HFFc6 (cell line): ENCODE measurements at regions not wholly inside any gene's neighbourhood (a gene's known extent, or its start where the extent isn't known, plus 50 kb on each side); places are given as distances from the start of the nearest gene placed in this dataset.

Source experiments
- DNase-seq: peaks from one replicate; pipeline ENCODE4 v3.0.0-alpha.2; 2018
- H3K27ac Mint-ChIP-seq: 2 replicates; pipeline ENCODE4 v1.8.0; 2020; ENCODE audit warnings: mild to moderate bottlenecking, mixed read lengths
- H3K27me3 Mint-ChIP-seq: 2 replicates; pipeline ENCODE4 v1.8.0; 2021; ENCODE audit warnings: mild to moderate bottlenecking, moderate library complexity, mixed read lengths; ENCODE audit not compliant: insufficient read depth
- H3K36me3 Mint-ChIP-seq: 2 replicates; pipeline ENCODE4 v1.8.0; 2021; ENCODE audit warnings: low read depth, mixed read lengths
- H3K4me1 Mint-ChIP-seq: 2 replicates; pipeline ENCODE4 v1.8.0; 2020; ENCODE audit warnings: low read depth, mixed read lengths
- H3K4me3 Mint-ChIP-seq: 2 replicates; pipeline ENCODE4 v1.8.0; 2020; ENCODE audit warnings: mild to moderate bottlenecking, moderate library complexity, mixed read lengths
- H3K9me3 Mint-ChIP-seq: 2 replicates; pipeline ENCODE4 v1.8.0; 2020; ENCODE audit warnings: mild to moderate bottlenecking, mixed read lengths
- CTCF ChIP-seq: fragments of 200-600 bp; sonication (generic); IDR thresholded peaks from 2 replicates; pipeline ENCODE4 v1.5.0; 2021; ENCODE audit warnings: antibody characterized with exemption, mild to moderate bottlenecking

- H3K4me1 Mint-ChIP-seq = no peaks in the 10 kb centered on the region; the same call in 1 of the 2 replicates
- H3K27ac Mint-ChIP-seq = no peak overlapping the region
- H3K4me3 Mint-ChIP-seq = no peak overlapping the region
- no peak for TF ChIP-seq CTCF
- no peaks in the 10 kb centered on the region for H3K27me3 Mint-ChIP-seq
- peaks cover 27% of the 10 kb centered on the region for H3K9me3 Mint-ChIP-seq
- H3K36me3 Mint-ChIP-seq = no peaks in the 10 kb centered on the region
- DNase-seq = no peak
Observed at GRCh38 chr2:221778025-221778424, 205.9 kb upstream of the EPHA4 start.

GRCh38 chr2:221777119-221777518 is 205.0 kb upstream of the EPHA4 start:
- Mint-ChIP-seq H3K4me3 (no peak overlapping the region), H3K9me3 (peaks cover 25% of the 10 kb centered on the region), H3K27me3 (no peaks in the 10 kb centered on the region; the same call in 1 of the 2 replicates), H3K36me3 (no peaks in the 10 kb centered on the region), H3K4me1 (no peaks in the 10 kb centered on the region; the same call in 1 of the 2 replicates), H3K27ac (no peak overlapping the region)
- TF ChIP-seq CTCF = no peak
- no peak for DNase-seq

GRCh38 chr2:221775096-221775495 is 203.0 kb upstream of the EPHA4 start:
- TF ChIP-seq CTCF = no peak
- H3K9me3 Mint-ChIP-seq = peaks cover 23% of the 10 kb centered on the region
- no peak overlapping the region for H3K27ac Mint-ChIP-seq
- H3K27me3 Mint-ChIP-seq = no peaks in the 10 kb centered on the region; the same call in 1 of the 2 replicates
- DNase-seq = no peak
- H3K4me3 Mint-ChIP-seq = no peak overlapping the region
- no peaks in the 10 kb centered on the region for H3K36me3 Mint-ChIP-seq
- H3K4me1 Mint-ChIP-seq = no peaks in the 10 kb centered on the region; the same call in 1 of the 2 replicates

GRCh38 chr2:221774136-221774535 is 202.0 kb upstream of the EPHA4 start:
- DNase-seq = no peak
- Mint-ChIP-seq H3K36me3 (no peaks in the 10 kb centered on the region), H3K4me3 (no peak overlapping the region), H3K27ac (no peak overlapping the region), H3K9me3 (peaks cover 23% of the 10 kb centered on the region), H3K27me3 (no peaks in the 10 kb centered on the region; the same call in 1 of the 2 replicates), H3K4me1 (no peaks in the 10 kb centered on the region)
- no peak for TF ChIP-seq CTCF

GRCh38 chr2:221771297-221771696 is 199.2 kb upstream of the EPHA4 start:
- Mint-ChIP-seq H3K4me3 (no peak overlapping the region), H3K4me1 (no peaks in the 10 kb centered on the region), H3K9me3 (peaks cover 26% of the 10 kb centered on the region), H3K27ac (no peak overlapping the region), H3K36me3 (no peaks in the 10 kb centered on the region), H3K27me3 (no peaks in the 10 kb centered on the region; the same call in none of the 2 replicates)
- TF ChIP-seq CTCF = no peak
- DNase-seq = no peak
